ENCODE measurements at regions not wholly inside any gene's neighbourhood (a gene's known extent, or its start where the extent isn't known, plus 50 kb on each side); places are given as distances from the start of the nearest gene placed in this dataset.

- no peak for TF ChIP-seq CTCF (IDR thresholded peaks at IDR 0.05)
- TF ChIP-seq POLR2A (IDR thresholded peaks at IDR 0.05): no peak
These were observed 339.3 kb downstream of the PCNX1 start for GRCh38 chr14:71246539-71246938.

Data from right lobe of liver (tissue), 4 donors.